ENCODE measurements at regions not wholly inside any gene's neighbourhood (a gene's known extent, or its start where the extent isn't known, plus 50 kb on each side); places are given as distances from the start of the nearest gene placed in this dataset.

GRCh38 chr13:103324641-103325040, 258.4 kb upstream of the SLC10A2 start:
- 44 to 88% methylated on average over 1 to 2 of the region's 2 CpGs for WGBS, 2 experiments (ENCODE audit: insufficient coverage in 1 of 2, insufficient read length in 1 of 2)
- Histone ChIP-seq H3K36me3 (ENCODE audit: control insufficient read depth, insufficient read depth, low read length) (no peaks in the 10 kb centered on the region), H3K9ac (ENCODE audit: extremely low read depth, low read length, poor library complexity, severe bottlenecking) (no peak overlapping the region), H3K9me3 (ENCODE audit: control insufficient read depth, low read length) (peaks cover 6% of the 10 kb centered on the region), H3K27ac (ENCODE audit: low read depth, low read length) (no peak overlapping the region), H3K4me3 (ENCODE audit: low read length) (no peak overlapping the region), H3K4me1 (ENCODE audit: control insufficient read depth, insufficient read depth, low read length) (no peaks in the 10 kb centered on the region), H3K27me3 (ENCODE audit: control insufficient read depth, insufficient read depth, low read length, poor library complexity, severe bottlenecking) (no peaks in the 10 kb centered on the region)
- no peaks in the 10 kb centered on the region for H3K9me3 Mint-ChIP-seq
- TF ChIP-seq CTCF (conservative IDR thresholded peaks at IDR 0.05): no peak
- no peaks in the 10 kb centered on the region for H3K36me3 Mint-ChIP-seq (ENCODE audit: low read depth)
- H3K4me3 Mint-ChIP-seq: no peak overlapping the region
- H3K27ac Mint-ChIP-seq: no peak overlapping the region
- no peaks in the 10 kb centered on the region for H3K27me3 Mint-ChIP-seq (ENCODE audit: insufficient read depth)
- no peak for DNase-seq
- no peaks in the 10 kb centered on the region for H3K4me1 Mint-ChIP-seq

GRCh38 chr13:103315711-103316110, 249.5 kb upstream of the SLC10A2 start:
- Histone ChIP-seq H3K9ac (ENCODE audit: extremely low read depth, low read length, poor library complexity, severe bottlenecking) (no peak overlapping the region), H3K4me3 (ENCODE audit: low read length) (no peak overlapping the region), H3K9me3 (ENCODE audit: control insufficient read depth, low read length) (no peaks in the 10 kb centered on the region), H3K36me3 (ENCODE audit: control insufficient read depth, insufficient read depth, low read length) (no peaks in the 10 kb centered on the region), H3K27me3 (ENCODE audit: control insufficient read depth, insufficient read depth, low read length, poor library complexity, severe bottlenecking) (no peaks in the 10 kb centered on the region), H3K4me1 (ENCODE audit: control insufficient read depth, insufficient read depth, low read length) (peaks cover 2% of the 10 kb centered on the region), H3K27ac (ENCODE audit: low read depth, low read length) (no peak overlapping the region)
- no peak for DNase-seq
- no peak for TF ChIP-seq CTCF (conservative IDR thresholded peaks at IDR 0.05)
- Mint-ChIP-seq H3K9me3 (no peaks in the 10 kb centered on the region), H3K36me3 (ENCODE audit: low read depth) (no peaks in the 10 kb centered on the region), H3K27ac (no peak overlapping the region), H3K4me3 (no peak overlapping the region), H3K27me3 (ENCODE audit: insufficient read depth) (no peaks in the 10 kb centered on the region), H3K4me1 (peaks cover 6% of the 10 kb centered on the region)
- WGBS, 2 experiments (ENCODE audit: insufficient coverage in 1 of 2, insufficient read length in 1 of 2): 85 to 87% methylated on average over 2 of the region's 2 CpGs

- Mint-ChIP-seq H3K9me3 (no peaks in the 10 kb centered on the region), H3K4me3 (no peak overlapping the region), H3K27ac (no peak overlapping the region), H3K36me3 (ENCODE audit: low read depth) (no peaks in the 10 kb centered on the region), H3K27me3 (ENCODE audit: insufficient read depth) (no peaks in the 10 kb centered on the region), H3K4me1 (peaks cover 6% of the 10 kb centered on the region)
- no peak overlapping the region for H3K4me3 ChIP-seq (ENCODE audit: low read length)
- WGBS, 2 experiments (ENCODE audit: insufficient coverage in 1 of 2, insufficient read length in 1 of 2): 86 to 90% methylated on average over 2 of the region's 2 CpGs
- no peak overlapping the region for H3K9ac ChIP-seq (ENCODE audit: extremely low read depth, low read length, poor library complexity, severe bottlenecking)
- no peak for TF ChIP-seq CTCF (conservative IDR thresholded peaks at IDR 0.05)
- no peak overlapping the region for H3K27ac ChIP-seq (ENCODE audit: low read depth, low read length)
- H3K36me3 ChIP-seq (ENCODE audit: control insufficient read depth, insufficient read depth, low read length): no peaks in the 10 kb centered on the region
- DNase-seq: no peak
- peaks cover 2% of the 10 kb centered on the region for H3K4me1 ChIP-seq (ENCODE audit: control insufficient read depth, insufficient read depth, low read length)
- no peaks in the 10 kb centered on the region for H3K9me3 ChIP-seq (ENCODE audit: control insufficient read depth, low read length)
- no peaks in the 10 kb centered on the region for H3K27me3 ChIP-seq (ENCODE audit: control insufficient read depth, insufficient read depth, low read length, poor library complexity, severe bottlenecking)
Measured at GRCh38 chr13:103312467-103312866, 246.2 kb upstream of the SLC10A2 start.

Measured in endodermal cell (in vitro differentiated cells).